Chondrocyte (in vitro differentiated cells): ENCODE measurements at regions not wholly inside any gene's neighbourhood (a gene's known extent, or its start where the extent isn't known, plus 50 kb on each side); places are given as distances from the start of the nearest gene placed in this dataset.

ENCODE experiments used
- DNase-seq: peaks from one replicate; pipeline ENCODE4 v3.0.0; 2021; ENCODE audit warnings: mixed read lengths, low spot score
- H3K27ac Mint-ChIP-seq: one replicate; pipeline ENCODE4 v1.8.0; 2021; ENCODE audit warnings: mild to moderate bottlenecking, moderate library complexity, mixed read lengths; ENCODE audit not compliant: unreplicated experiment
- H3K27me3 Mint-ChIP-seq: 2 replicates; pipeline ENCODE4 v1.8.0; 2021; ENCODE audit warnings: low read depth, mixed read lengths
- H3K36me3 Mint-ChIP-seq: 2 replicates; pipeline ENCODE4 v1.8.0; 2021; ENCODE audit warnings: low read depth, mixed read lengths
- H3K4me1 Mint-ChIP-seq: 2 replicates; pipeline ENCODE4 v1.8.0; 2021; ENCODE audit warnings: low read depth, mild to moderate bottlenecking, mixed read lengths
- H3K4me3 Mint-ChIP-seq: one replicate; pipeline ENCODE4 v1.8.0; 2021; ENCODE audit warnings: mild to moderate bottlenecking, moderate library complexity, mixed read lengths; ENCODE audit not compliant: unreplicated experiment
- H3K9me3 Mint-ChIP-seq: 2 replicates; pipeline ENCODE4 v1.8.0; 2021; ENCODE audit warnings: low read depth, mixed read lengths
- TF ChIP-seq, protein P1 (sequence below): fragments of 200-600 bp; sonication (generic); IDR thresholded peaks from 2 replicates; pipeline ENCODE4 v1.5.0; 2021; ENCODE audit warnings: antibody characterized with exemption, mild to moderate bottlenecking, moderate library complexity

DNA sequence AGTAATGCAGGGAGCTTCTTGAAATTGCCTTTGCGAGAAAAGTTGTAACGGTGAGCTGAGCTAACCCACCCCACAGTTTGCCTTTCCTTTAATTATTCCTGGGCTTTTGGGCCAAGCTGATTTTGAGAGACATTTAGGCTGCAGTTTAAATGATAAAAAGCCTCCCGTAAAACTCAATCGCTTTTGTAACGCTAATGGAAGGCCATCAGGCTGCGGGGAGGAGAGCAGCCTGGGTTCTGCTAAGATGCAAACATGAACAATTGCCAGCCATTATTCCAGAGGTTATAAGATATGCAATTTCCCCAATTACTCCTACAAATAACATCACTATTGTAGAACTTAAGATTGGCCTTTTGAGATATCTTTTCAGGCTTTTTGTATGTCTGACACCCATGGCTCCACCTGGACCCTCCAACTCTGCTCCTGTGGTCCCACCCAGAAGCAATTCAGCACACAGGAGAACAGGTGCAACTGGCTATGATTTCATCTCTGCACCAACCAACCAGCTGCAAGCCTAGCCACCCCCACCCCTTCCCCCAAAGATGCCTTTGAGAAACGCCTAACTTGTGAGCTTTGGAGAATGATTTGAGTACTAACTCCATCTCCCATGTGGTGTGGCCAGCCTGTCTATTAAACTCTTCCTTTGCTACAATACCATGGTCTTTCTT is 108.2 kb upstream of the FAM9C start:
- Mint-ChIP-seq H3K4me3 (no peak overlapping the region), H3K9me3 (peaks cover 21% of the 10 kb centered on the region), H3K27ac (no peak overlapping the region), H3K27me3 (no peaks in the 10 kb centered on the region), H3K36me3 (peaks cover 4% of the 10 kb centered on the region), H3K4me1 (peaks cover 31% of the 10 kb centered on the region)
- no peak for DNase-seq
- TF ChIP-seq, protein P1, sequence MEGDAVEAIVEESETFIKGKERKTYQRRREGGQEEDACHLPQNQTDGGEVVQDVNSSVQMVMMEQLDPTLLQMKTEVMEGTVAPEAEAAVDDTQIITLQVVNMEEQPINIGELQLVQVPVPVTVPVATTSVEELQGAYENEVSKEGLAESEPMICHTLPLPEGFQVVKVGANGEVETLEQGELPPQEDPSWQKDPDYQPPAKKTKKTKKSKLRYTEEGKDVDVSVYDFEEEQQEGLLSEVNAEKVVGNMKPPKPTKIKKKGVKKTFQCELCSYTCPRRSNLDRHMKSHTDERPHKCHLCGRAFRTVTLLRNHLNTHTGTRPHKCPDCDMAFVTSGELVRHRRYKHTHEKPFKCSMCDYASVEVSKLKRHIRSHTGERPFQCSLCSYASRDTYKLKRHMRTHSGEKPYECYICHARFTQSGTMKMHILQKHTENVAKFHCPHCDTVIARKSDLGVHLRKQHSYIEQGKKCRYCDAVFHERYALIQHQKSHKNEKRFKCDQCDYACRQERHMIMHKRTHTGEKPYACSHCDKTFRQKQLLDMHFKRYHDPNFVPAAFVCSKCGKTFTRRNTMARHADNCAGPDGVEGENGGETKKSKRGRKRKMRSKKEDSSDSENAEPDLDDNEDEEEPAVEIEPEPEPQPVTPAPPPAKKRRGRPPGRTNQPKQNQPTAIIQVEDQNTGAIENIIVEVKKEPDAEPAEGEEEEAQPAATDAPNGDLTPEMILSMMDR: no peak

DNA sequence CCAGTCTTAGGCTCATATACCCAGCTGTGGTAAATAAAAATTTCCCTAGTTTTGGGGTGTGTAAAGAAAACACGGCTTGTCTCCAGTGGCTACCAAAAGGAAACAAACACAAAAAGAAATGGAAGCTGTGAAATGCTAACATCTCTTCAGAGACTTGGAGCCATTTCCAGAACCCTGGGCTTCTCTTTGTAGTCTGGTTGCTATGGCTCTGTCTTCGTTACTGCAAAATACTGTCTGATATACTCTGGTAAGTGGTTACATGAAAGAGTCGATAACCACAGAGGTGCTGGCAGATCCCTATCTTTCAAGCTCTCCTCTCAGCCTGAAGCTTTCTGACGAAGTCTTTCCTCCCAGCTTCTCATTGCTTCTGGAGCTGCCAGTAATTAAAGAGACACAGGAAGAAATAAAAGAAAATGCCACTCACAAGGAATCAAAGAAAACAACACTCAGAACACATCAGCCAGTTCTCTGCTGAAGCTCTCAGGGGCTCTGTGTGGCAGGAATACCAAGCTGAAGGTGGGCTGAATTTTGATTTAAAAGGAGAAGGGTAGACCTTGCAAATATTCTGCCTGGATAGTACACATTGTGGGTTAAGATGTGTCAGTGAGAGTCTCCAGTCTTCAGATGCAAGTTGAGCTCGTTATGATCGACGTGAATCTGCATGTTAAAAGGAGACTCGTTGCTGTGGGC is 107.6 kb upstream of the FAM9C start:
- peaks cover 33% of the 10 kb centered on the region for H3K4me1 Mint-ChIP-seq
- H3K27ac Mint-ChIP-seq: peak overlapping the region; percentile 84
- H3K27me3 Mint-ChIP-seq: no peaks in the 10 kb centered on the region
- DNase-seq: no peak
- TF ChIP-seq, protein P1: no peak
- peaks cover 4% of the 10 kb centered on the region for H3K36me3 Mint-ChIP-seq
- H3K4me3 Mint-ChIP-seq: no peak overlapping the region
- H3K9me3 Mint-ChIP-seq: peaks cover 26% of the 10 kb centered on the region

DNA sequence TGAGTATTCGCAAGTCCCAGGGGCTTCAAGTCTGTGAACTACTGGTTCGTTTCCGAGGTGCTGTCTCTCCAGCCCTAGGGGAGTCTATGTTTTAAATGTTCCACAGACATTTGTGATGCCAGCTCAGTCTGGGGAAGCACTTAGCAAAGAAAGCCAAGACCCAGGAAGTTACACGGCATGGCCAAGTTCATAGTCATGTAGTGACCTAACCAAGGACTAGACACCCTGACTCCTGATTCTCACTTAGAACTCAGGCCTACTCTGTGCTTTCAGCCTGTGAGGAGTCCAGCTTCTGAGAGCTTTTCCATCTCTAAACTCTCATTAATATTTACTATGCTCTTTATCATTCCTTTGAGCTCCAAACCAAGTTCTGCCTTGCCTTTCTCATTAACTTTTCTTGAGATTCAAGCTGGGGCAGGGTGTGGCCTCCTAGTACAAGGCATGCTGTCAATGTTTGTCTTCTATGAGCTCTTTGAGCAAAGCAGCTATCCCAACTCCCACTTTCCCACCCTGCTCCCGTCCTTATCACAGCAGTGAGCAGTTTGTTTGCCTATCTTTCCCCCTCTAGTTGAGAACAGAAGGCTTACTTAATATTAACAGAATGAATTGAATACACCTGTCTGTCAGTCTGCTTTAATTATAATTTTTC is 105.4 kb upstream of the FAM9C start:
- H3K27me3 Mint-ChIP-seq: no peaks in the 10 kb centered on the region
- no peak for DNase-seq
- H3K9me3 Mint-ChIP-seq: peaks cover 34% of the 10 kb centered on the region
- TF ChIP-seq, protein P1: no peak
- peaks cover 4% of the 10 kb centered on the region for H3K36me3 Mint-ChIP-seq
- peaks cover 49% of the 10 kb centered on the region for H3K4me1 Mint-ChIP-seq
- no peak overlapping the region for H3K4me3 Mint-ChIP-seq
- no peak overlapping the region for H3K27ac Mint-ChIP-seq

DNA sequence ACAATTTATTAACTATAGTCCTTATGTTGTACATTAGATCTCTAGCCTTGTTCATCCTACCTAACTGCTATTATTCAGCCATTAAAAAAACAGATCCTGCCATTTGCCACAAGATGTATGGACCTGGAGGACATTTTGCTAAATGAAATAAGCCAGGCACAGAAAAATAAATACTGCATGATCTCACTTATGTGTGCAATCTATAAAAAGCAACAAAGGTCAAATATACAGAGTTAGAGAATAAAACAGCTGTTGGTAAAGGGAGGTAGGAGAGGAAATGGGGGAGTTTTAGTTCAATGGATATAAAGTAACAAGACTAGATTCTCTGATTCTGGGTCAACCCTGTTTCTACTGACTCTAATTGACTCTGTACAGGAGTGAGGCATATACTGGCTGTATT is 103.3 kb upstream of the FAM9C start:
- Mint-ChIP-seq H3K27me3 (no peaks in the 10 kb centered on the region), H3K4me1 (peaks cover 54% of the 10 kb centered on the region), H3K9me3 (peaks cover 24% of the 10 kb centered on the region), H3K36me3 (no peaks in the 10 kb centered on the region), H3K4me3 (no peak overlapping the region), H3K27ac (peak overlapping the region; percentile 72)
- no peak for DNase-seq
- TF ChIP-seq, protein P1: no peak

DNA sequence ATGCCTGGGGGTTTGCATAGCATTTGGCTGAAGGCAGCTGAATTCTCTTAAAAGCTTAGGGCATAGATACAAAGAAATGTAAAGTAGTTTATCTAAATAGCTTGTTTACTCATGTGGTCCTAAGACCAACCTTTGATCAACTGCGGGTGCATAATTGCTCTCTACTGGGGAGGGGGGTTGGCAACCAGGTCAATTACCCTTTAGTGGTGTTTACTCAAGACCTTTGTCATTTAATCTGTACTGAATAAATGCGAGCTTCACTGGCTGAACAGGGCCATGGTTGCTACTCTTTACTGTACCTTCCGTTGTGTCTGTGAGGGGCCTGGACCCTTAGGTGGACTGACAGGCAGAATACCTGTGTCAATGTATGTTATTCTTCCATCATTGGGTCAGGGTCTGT is 102.7 kb upstream of the FAM9C start:
- TF ChIP-seq, protein P1: no peak
- H3K9me3 Mint-ChIP-seq: peaks cover 24% of the 10 kb centered on the region
- H3K27me3 Mint-ChIP-seq: no peaks in the 10 kb centered on the region
- H3K4me3 Mint-ChIP-seq: no peak overlapping the region
- H3K36me3 Mint-ChIP-seq: no peaks in the 10 kb centered on the region
- H3K27ac Mint-ChIP-seq: no peak overlapping the region
- peaks cover 53% of the 10 kb centered on the region for H3K4me1 Mint-ChIP-seq
- DNase-seq: no peak
